CD4-positive, alpha-beta T cell (primary cell): ENCODE measurements at regions not wholly inside any gene's neighbourhood (a gene's known extent, or its start where the extent isn't known, plus 50 kb on each side); places are given as distances from the start of the nearest gene placed in this dataset.

Experiments used
- ATAC-seq: fragments of 200-7000 bp; cut with Tn5 transposase; one replicate; pipeline ENCODE4 v1.10.0; 2022; ENCODE audit warnings: mild to moderate bottlenecking; ENCODE audit not compliant: poor library complexity
- CTCF ChIA-PET: fragments of 350-600 bp; sonication (Branson Sonifier 250); formaldehyde crosslinking; loops from one replicate; lab custom pipeline; 2021; ENCODE audit warnings: antibody characterized with exemption, inconsistent platforms; lab: Charles Lee
- POLR2A ChIA-PET: fragments of 350-600 bp; sonication (Branson Sonifier 250); formaldehyde crosslinking; loops from one replicate; lab custom pipeline; 2021; ENCODE audit warnings: antibody characterized with exemption, inconsistent platforms; lab: Charles Lee
- DNase-seq, 14 experiments: peaks; one replicate each; pipeline ENCODE4 v3.0.0-alpha.2; 2013 to 2020; ENCODE audit warnings: mixed read lengths in 2 of 14
- H3K27ac ChIP-seq, 2 donors: one replicate each; pipeline versions ENCODE4 v1.5.1 to v1.7.0; 2013; ENCODE audit warnings: low read length in 2 of 2, low read depth in 1 of 2, mild to moderate bottlenecking in 1 of 2
- H3K27me3 ChIP-seq, 2 experiments: 1 replicate in 1 of 2; 2 replicates in 1 of 2; pipeline versions ENCODE4 v1.6.1 to v1.7.0; 2013; ENCODE audit warnings: low read length in 2 of 2, control low read depth in 1 of 2, mild to moderate bottlenecking in 1 of 2, moderate library complexity in 1 of 2; ENCODE audit not compliant: insufficient read depth in 2 of 2, control insufficient read depth in 1 of 2
- H3K36me3 ChIP-seq: one replicate; pipeline ENCODE4 v1.6.1; 2013; ENCODE audit warnings: low read length, control low read depth; ENCODE audit not compliant: insufficient read depth
- H3K4me1 ChIP-seq: one replicate; pipeline ENCODE4 v1.6.1; 2013; ENCODE audit warnings: low read length, control low read depth; ENCODE audit not compliant: insufficient read depth
- H3K4me3 ChIP-seq: one replicate; pipeline ENCODE4 v1.5.1; 2013; ENCODE audit warnings: mild to moderate bottlenecking, low read length, moderate library complexity
- H3K9me3 ChIP-seq, 2 experiments: 1 replicate in 1 of 2; 2 replicates in 1 of 2; pipeline versions ENCODE4 v1.6.1 to v1.7.0; 2013; ENCODE audit warnings: low read length in 2 of 2, mild to moderate bottlenecking in 2 of 2, control low read depth in 1 of 2, moderate library complexity in 1 of 2; ENCODE audit not compliant: control insufficient read depth in 1 of 2, insufficient read depth in 1 of 2
- H3K27ac Mint-ChIP-seq: one replicate; pipeline ENCODE4 v1.8.0; 2020; ENCODE audit warnings: mixed read lengths
- H3K27me3 Mint-ChIP-seq: one replicate; pipeline ENCODE4 v1.8.0; 2021; ENCODE audit warnings: mixed read lengths
- H3K36me3 Mint-ChIP-seq: one replicate; pipeline ENCODE4 v1.8.0; 2021; ENCODE audit warnings: low read depth, mixed read lengths
- H3K4me1 Mint-ChIP-seq: one replicate; pipeline ENCODE4 v1.8.0; 2021; ENCODE audit warnings: low read depth, mixed read lengths
- H3K4me3 Mint-ChIP-seq: one replicate; pipeline ENCODE4 v1.8.0; 2020; ENCODE audit warnings: mild to moderate bottlenecking, mixed read lengths
- H3K9me3 Mint-ChIP-seq: one replicate; pipeline ENCODE4 v1.8.0; 2020; ENCODE audit warnings: mixed read lengths
- CTCF ChIP-seq: fragments of 200-600 bp; IDR thresholded peaks from one replicate; pipeline ENCODE4 v1.8.0; 2022; ENCODE audit warnings: antibody characterized with exemption, mild to moderate bottlenecking
- intact Hi-C, 2 experiments: fragments of 100-400 bp; cut with DNase I in 1 of 2; cut with micrococcal nuclease in 1 of 2; formaldehyde crosslinking; loops; one replicate each; pipeline versions ENCODE4 v1.15.1 to v1.9.0; 2023 to 2025; cut with DNase I, micrococcal nuclease

GRCh38 chr1:5628416-5628815, 363.8 kb downstream of the NPHP4 start:
- ChIA-PET CTCF (no interaction called here), POLR2A (no interaction called here)
- intact Hi-C loops = no loop called here
- Histone ChIP-seq H3K27ac (no peak overlapping the region), H3K4me1 (no peaks in the 10 kb centered on the region), H3K27me3 (no peaks in the 10 kb centered on the region), H3K9me3 (no peaks in the 10 kb centered on the region), H3K36me3 (no peaks in the 10 kb centered on the region), H3K4me3 (no peak overlapping the region)
- no peak for TF ChIP-seq CTCF
- no peak overlapping the region for H3K4me3 Mint-ChIP-seq
- ATAC-seq (no peak), DNase-seq (no peak)
- H3K27ac Mint-ChIP-seq = no peak overlapping the region
- H3K4me1 Mint-ChIP-seq = no peaks in the 10 kb centered on the region
- no peaks in the 10 kb centered on the region for H3K9me3 Mint-ChIP-seq
- H3K27me3 Mint-ChIP-seq = peaks cover 20% of the 10 kb centered on the region
- no peaks in the 10 kb centered on the region for H3K36me3 Mint-ChIP-seq

- H3K36me3 Mint-ChIP-seq = no peaks in the 10 kb centered on the region
- TF ChIP-seq CTCF = no peak
- Histone ChIP-seq H3K4me1 (no peaks in the 10 kb centered on the region), H3K27ac (no peak overlapping the region), H3K4me3 (no peak overlapping the region), H3K27me3 (peaks cover 0 to 2% of the 10 kb centered on the region in 2 experiments), H3K9me3 (no peaks in the 10 kb centered on the region), H3K36me3 (no peaks in the 10 kb centered on the region)
- H3K4me3 Mint-ChIP-seq = no peak overlapping the region
- no peak overlapping the region for H3K27ac Mint-ChIP-seq
- H3K4me1 Mint-ChIP-seq = no peaks in the 10 kb centered on the region
- ChIA-PET POLR2A (no interaction called here), CTCF (no interaction called here)
- ATAC-seq (no peak), DNase-seq (no peak)
- intact Hi-C loops = no loop called here
- no peaks in the 10 kb centered on the region for H3K9me3 Mint-ChIP-seq
- peaks cover 35% of the 10 kb centered on the region for H3K27me3 Mint-ChIP-seq
Observed at GRCh38 chr1:5623399-5623798, 368.8 kb downstream of the NPHP4 start.

GRCh38 chr1:5622412-5622811, 369.8 kb downstream of the NPHP4 start:
- no peaks in the 10 kb centered on the region for H3K9me3 Mint-ChIP-seq
- intact Hi-C loops = no loop called here
- peaks cover 41% of the 10 kb centered on the region for H3K27me3 Mint-ChIP-seq

More at GRCh38 chr1:5622412-5622811, 369.8 kb downstream of the NPHP4 start:
- TF ChIP-seq CTCF = no peak
- H3K4me1 ChIP-seq = no peaks in the 10 kb centered on the region
- peaks cover 0 to 2% of the 10 kb centered on the region in 2 experiments for H3K27me3 ChIP-seq
- no peak overlapping the region for H3K4me3 ChIP-seq
- H3K4me1 Mint-ChIP-seq = no peaks in the 10 kb centered on the region
- ChIA-PET POLR2A (no interaction called here), CTCF (no interaction called here)
- H3K9me3 ChIP-seq = no peaks in the 10 kb centered on the region
- no peak overlapping the region for H3K4me3 Mint-ChIP-seq
- no peaks in the 10 kb centered on the region for H3K36me3 ChIP-seq
- no peaks in the 10 kb centered on the region for H3K36me3 Mint-ChIP-seq
- no peak overlapping the region for H3K27ac ChIP-seq
- no peak overlapping the region for H3K27ac Mint-ChIP-seq
- DNase-seq (no peak), ATAC-seq (no peak)
